Tibial nerve (tissue), 4 donors: ENCODE measurements at regions not wholly inside any gene's neighbourhood (a gene's known extent, or its start where the extent isn't known, plus 50 kb on each side); places are given as distances from the start of the nearest gene placed in this dataset.

Experiments used
- DNase-seq, 2 donors: peaks; one replicate each; pipeline ENCODE4 v3.0.0-alpha.2; 2019; ENCODE audit warnings: low spot score in 2 of 2
- H3K27ac ChIP-seq, 4 donors: fragments of 200-600 bp; sonication (generic) in 3 of 4; one replicate each; pipeline ENCODE4 v1.5.1; 2017 to 2019; ENCODE audit warnings: mild to moderate bottlenecking in 1 of 4
- H3K27me3 ChIP-seq, 2 donors: fragments of 200-600 bp; sonication (generic) in 1 of 2; one replicate each; pipeline versions ENCODE4 v1.5.1 to v1.6.0; 2017 to 2019
- H3K36me3 ChIP-seq, 3 donors: fragments of 200-600 bp; sonication (generic); one replicate each; pipeline ENCODE4 v1.5.1; 2018 to 2019
- H3K4me1 ChIP-seq, 4 donors: fragments of 200-600 bp; sonication (generic) in 3 of 4; one replicate each; pipeline ENCODE4 v1.5.1; 2017 to 2019
- H3K4me3 ChIP-seq, 4 donors: fragments of 200-600 bp; sonication (generic) in 3 of 4; one replicate each; pipeline ENCODE4 v1.5.1; 2017 to 2019; ENCODE audit warnings: mild to moderate bottlenecking in 1 of 4, moderate library complexity in 1 of 4
- H3K9me3 ChIP-seq, 4 donors: fragments of 200-600 bp; sonication (generic) in 3 of 4; one replicate each; pipeline ENCODE4 v1.5.1; 2017 to 2019
- EP300 ChIP-seq, 2 donors: sonication (generic); formaldehyde crosslinking; IDR thresholded peaks; one replicate each; pipeline ENCODE4 v1.6.1; 2017; ENCODE audit warnings: antibody characterized with exemption in 2 of 2, mild to moderate bottlenecking in 1 of 2
- POLR2A ChIP-seq, 2 donors: fragments of 450-650 bp; IDR thresholded peaks; one replicate each; pipeline ENCODE4 v1.6.1; 2017; ENCODE audit warnings: antibody characterized with exemption in 2 of 2, mild to moderate bottlenecking in 2 of 2, moderate library complexity in 2 of 2
- WGBS, 2 donors: methylation state at CpG; one replicate each; pipeline ENCODE4 v1.1.5; 2018; 5-methylcytosine and 5-hydroxymethylcytosine counted together
- TF ChIP-seq, protein P1 (sequence below), 5 experiments: fragments of 200-600 bp in 3 of 5; fragments of 450-650 bp in 2 of 5; sonication (generic) in 3 of 5; IDR thresholded peaks; one replicate each; pipeline ENCODE4 v1.5.1; 2016 to 2019; ENCODE audit warnings: antibody characterized with exemption in 5 of 5, mild to moderate bottlenecking in 3 of 5, moderate library complexity in 2 of 5

DNA sequence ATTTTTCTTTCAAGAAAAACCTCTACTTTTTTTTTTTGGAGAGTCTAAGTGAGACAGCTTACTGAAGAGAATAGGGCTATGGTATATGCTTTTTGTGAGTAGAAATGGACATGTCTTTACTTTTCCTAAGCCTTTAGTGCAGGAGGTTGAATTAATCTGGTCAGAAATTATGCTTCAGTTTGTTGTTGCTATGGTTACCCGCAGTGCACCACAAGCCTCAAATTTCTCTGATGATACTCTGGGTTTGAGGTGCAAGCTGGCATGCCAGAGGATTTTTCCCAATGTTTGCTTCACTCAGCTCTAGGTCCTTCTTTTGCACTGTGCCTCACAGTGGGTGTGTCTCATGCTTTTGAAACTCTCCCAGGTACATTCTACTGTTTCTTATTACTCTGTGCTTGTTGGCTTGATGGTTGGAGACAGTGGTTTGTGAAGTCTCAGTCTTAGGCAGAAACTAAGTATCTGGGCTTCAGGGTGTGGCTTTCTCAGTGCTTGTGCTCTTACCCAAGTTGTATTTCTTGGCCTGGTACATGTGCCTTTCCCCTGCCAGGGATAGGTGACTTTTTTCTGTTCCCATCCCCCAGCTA is 278.3 kb downstream of the RBM43 start:
- Histone ChIP-seq H3K4me3 (no peak overlapping the region), H3K27me3 (no peaks in the 10 kb centered on the region), H3K36me3 (no peaks in the 10 kb centered on the region), H3K9me3 (peaks cover 0 to 26% (median 0%) of the 10 kb centered on the region in 4 donors), H3K4me1 (no peaks in the 10 kb centered on the region), H3K27ac (no peak overlapping the region)
- TF ChIP-seq, protein P1, sequence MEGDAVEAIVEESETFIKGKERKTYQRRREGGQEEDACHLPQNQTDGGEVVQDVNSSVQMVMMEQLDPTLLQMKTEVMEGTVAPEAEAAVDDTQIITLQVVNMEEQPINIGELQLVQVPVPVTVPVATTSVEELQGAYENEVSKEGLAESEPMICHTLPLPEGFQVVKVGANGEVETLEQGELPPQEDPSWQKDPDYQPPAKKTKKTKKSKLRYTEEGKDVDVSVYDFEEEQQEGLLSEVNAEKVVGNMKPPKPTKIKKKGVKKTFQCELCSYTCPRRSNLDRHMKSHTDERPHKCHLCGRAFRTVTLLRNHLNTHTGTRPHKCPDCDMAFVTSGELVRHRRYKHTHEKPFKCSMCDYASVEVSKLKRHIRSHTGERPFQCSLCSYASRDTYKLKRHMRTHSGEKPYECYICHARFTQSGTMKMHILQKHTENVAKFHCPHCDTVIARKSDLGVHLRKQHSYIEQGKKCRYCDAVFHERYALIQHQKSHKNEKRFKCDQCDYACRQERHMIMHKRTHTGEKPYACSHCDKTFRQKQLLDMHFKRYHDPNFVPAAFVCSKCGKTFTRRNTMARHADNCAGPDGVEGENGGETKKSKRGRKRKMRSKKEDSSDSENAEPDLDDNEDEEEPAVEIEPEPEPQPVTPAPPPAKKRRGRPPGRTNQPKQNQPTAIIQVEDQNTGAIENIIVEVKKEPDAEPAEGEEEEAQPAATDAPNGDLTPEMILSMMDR (IDR thresholded peaks at IDR 0.05): no peak
- TF ChIP-seq POLR2A (IDR thresholded peaks at IDR 0.05): no peak
- TF ChIP-seq EP300 (IDR thresholded peaks at IDR 0.05): no peak
- WGBS, 2 donors: 85 to 96% methylated on average over 1 of the region's 1 CpG
- no peak for DNase-seq

DNA sequence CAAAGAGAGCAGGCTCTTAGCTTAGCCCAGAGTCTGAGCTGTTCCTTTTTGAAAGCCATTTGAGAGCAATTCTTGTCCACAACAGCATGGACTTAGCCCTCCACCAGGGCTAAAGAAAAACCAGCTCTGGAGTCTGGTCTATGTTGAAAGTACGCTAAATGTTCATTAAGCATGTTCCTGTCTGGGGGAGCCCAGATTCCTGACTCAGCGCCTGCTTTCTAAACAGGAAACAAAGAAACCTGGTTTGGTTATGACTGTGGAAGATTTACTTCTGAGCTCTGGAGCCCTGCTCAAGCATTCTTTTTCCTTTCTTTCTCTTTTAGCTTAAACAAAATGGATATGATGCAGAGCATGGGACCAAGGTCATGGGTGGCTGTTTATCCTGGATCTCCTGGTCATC is 279.8 kb downstream of the RBM43 start:
- Histone ChIP-seq H3K4me3 (no peak overlapping the region), H3K27me3 (no peaks in the 10 kb centered on the region), H3K9me3 (peaks cover 0 to 11% (median 0%) of the 10 kb centered on the region in 4 donors), H3K27ac (no peak overlapping the region), H3K4me1 (no peaks in the 10 kb centered on the region), H3K36me3 (no peaks in the 10 kb centered on the region)
- no peak for DNase-seq
- 80 to 82% methylated on average over 2 of the region's 2 CpGs for WGBS, 2 donors
- TF ChIP-seq, protein P1 (IDR thresholded peaks at IDR 0.05): no peak
- no peak for TF ChIP-seq POLR2A (IDR thresholded peaks at IDR 0.05)
- TF ChIP-seq EP300 (IDR thresholded peaks at IDR 0.05): no peak

DNA sequence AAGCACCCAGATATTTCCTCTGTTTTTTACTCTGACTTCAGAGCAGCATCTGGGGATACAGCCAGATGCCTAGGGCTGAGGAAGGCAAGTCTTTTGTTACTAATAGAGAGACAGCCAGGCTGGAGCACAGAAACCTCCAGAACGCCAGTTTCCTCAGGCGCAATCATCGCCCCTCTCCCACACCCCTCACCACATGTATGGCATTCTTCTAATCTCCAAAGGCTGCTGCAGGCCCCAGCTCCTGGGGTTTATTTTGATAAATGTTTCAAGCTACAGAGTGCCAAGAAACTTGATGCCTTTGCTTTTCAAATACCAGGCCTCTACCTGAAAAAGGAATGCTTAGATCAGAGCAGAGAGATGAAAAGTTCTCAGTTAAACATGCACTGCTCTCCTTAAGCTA is 283.6 kb downstream of the RBM43 start:
- no peak for DNase-seq
- H3K27me3 ChIP-seq: no peaks in the 10 kb centered on the region
- no peak overlapping the region for H3K4me3 ChIP-seq
- no peak overlapping the region for H3K27ac ChIP-seq
- H3K9me3 ChIP-seq: no peaks in the 10 kb centered on the region
- no peaks in the 10 kb centered on the region for H3K4me1 ChIP-seq
- H3K36me3 ChIP-seq: no peaks in the 10 kb centered on the region
- TF ChIP-seq POLR2A (IDR thresholded peaks at IDR 0.05) (no peak), EP300 (IDR thresholded peaks at IDR 0.05) (no peak)
- TF ChIP-seq, protein P1 (IDR thresholded peaks at IDR 0.05): no peak
- 82 to 87% methylated on average over 3 of the region's 3 CpGs for WGBS, 2 donors

DNA sequence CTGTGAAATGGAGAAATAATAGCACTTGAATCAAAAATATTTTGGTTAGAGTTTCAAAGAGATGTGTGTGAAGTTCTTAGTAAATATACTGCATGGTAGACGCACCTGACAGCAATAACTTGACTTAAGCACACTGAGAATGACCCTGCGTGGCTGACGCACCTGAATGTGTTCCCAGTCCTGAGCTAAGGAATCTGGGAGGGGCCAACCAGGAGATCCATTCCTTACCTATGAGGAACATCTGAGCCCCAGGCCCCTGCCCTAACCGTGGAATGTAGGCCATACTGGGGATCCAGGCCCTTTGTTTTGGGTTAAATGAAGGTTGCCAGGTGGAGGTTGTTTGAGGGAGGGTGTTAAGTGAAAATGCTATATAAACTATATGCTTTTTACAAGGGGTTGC is 284.4 kb downstream of the RBM43 start:
- 87 to 94% methylated on average over 4 of the region's 4 CpGs for WGBS, 2 donors
- no peaks in the 10 kb centered on the region for H3K4me1 ChIP-seq
- no peak overlapping the region for H3K4me3 ChIP-seq
- no peaks in the 10 kb centered on the region for H3K36me3 ChIP-seq
- no peak for TF ChIP-seq EP300 (IDR thresholded peaks at IDR 0.05)
- TF ChIP-seq, protein P1 (IDR thresholded peaks at IDR 0.05): no peak
- no peak for TF ChIP-seq POLR2A (IDR thresholded peaks at IDR 0.05)
- H3K27me3 ChIP-seq: no peaks in the 10 kb centered on the region
- no peak for DNase-seq
- H3K9me3 ChIP-seq: no peaks in the 10 kb centered on the region
- H3K27ac ChIP-seq: no peak overlapping the region

DNA sequence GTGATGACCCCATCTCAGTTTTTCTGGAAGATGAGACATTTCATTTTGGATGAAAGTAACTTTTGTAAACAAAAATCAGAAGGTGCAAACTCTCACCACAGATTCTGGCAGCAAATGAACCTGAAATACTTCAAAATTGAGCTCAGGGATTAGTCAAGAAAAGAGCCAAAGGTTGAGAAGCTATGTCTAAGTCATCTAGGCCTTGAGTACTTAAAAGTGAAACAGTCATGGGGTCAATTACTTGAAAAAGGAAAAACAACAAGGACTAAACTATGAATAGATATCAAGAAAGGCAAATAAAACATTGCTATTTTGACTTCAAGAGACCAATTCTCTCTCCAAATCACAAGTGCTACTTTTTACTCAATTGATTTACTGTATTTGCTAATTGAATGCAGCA is 285.1 kb downstream of the RBM43 start:
- TF ChIP-seq POLR2A (IDR thresholded peaks at IDR 0.05) (no peak), EP300 (IDR thresholded peaks at IDR 0.05) (no peak)
- TF ChIP-seq, protein P1 (IDR thresholded peaks at IDR 0.05): no peak

More for the DNA sequence above, 285.1 kb downstream of the RBM43 start:
- H3K36me3 ChIP-seq: no peaks in the 10 kb centered on the region
- no peak for DNase-seq
- H3K27me3 ChIP-seq: no peaks in the 10 kb centered on the region
- no peak overlapping the region for H3K27ac ChIP-seq
- H3K4me3 ChIP-seq: no peak overlapping the region
- H3K4me1 ChIP-seq: no peaks in the 10 kb centered on the region
- H3K9me3 ChIP-seq: no peaks in the 10 kb centered on the region
